Parathyroid adenoma (tissue), 2 donors: ENCODE measurements at regions not wholly inside any gene's neighbourhood (a gene's known extent, or its start where the extent isn't known, plus 50 kb on each side); places are given as distances from the start of the nearest gene placed in this dataset.

Experiments used
- H2AFZ ChIP-seq: fragments of 300-600 bp; sonication (generic); one replicate; pipeline ENCODE4 v1.7.0; 2017; ENCODE audit warnings: antibody characterized with exemption, mild to moderate bottlenecking
- H3K27ac ChIP-seq: fragments of 300-600 bp; sonication (generic); one replicate; pipeline ENCODE4 v1.7.0; 2017
- H3K27me3 ChIP-seq: fragments of 300-600 bp; sonication (generic); one replicate; pipeline ENCODE4 v1.7.0; 2017; ENCODE audit warnings: low read length; ENCODE audit not compliant: control insufficient read depth, insufficient read depth
- H3K36me3 ChIP-seq: fragments of 300-600 bp; sonication (generic); one replicate; pipeline ENCODE4 v1.7.0; 2017; ENCODE audit warnings: low read length; ENCODE audit not compliant: control insufficient read depth, insufficient read depth
- H3K4me1 ChIP-seq: fragments of 300-600 bp; sonication (generic); one replicate; pipeline ENCODE4 v1.7.0; 2017; ENCODE audit warnings: control low read depth
- H3K4me2 ChIP-seq: fragments of 300-600 bp; sonication (generic); one replicate; pipeline ENCODE4 v1.7.0; 2017; ENCODE audit warnings: low read length
- H3K4me3 ChIP-seq: fragments of 300-600 bp; sonication (generic); one replicate; pipeline ENCODE4 v1.7.0; 2017; ENCODE audit warnings: low read depth, low read length
- H3K79me2 ChIP-seq: fragments of 300-600 bp; sonication (generic); one replicate; pipeline ENCODE4 v1.7.0; 2017; ENCODE audit warnings: control low read depth
- H3K9ac ChIP-seq: fragments of 300-600 bp; sonication (generic); one replicate; pipeline ENCODE4 v1.7.0; 2017; ENCODE audit warnings: mild to moderate bottlenecking
- H3K9me3 ChIP-seq: fragments of 300-600 bp; sonication (generic); one replicate; pipeline ENCODE4 v1.7.0; 2017; ENCODE audit warnings: low read length; ENCODE audit not compliant: control insufficient read depth
- CTCF ChIP-seq: fragments of 300-600 bp; sonication (generic); IDR thresholded peaks from one replicate; pipeline ENCODE4 v1.7.0; 2017; ENCODE audit warnings: antibody characterized with exemption, mild to moderate bottlenecking
- donor health status: primary hyperparathyroidism.

GRCh38 chr16:50878536-50878935 is 136.7 kb downstream of the CYLD start:
- no peak overlapping the region for H3K4me2 ChIP-seq
- TF ChIP-seq CTCF = no peak
- no peaks in the 10 kb centered on the region for H3K36me3 ChIP-seq
- H3K9ac ChIP-seq = no peak overlapping the region
- H3K27me3 ChIP-seq = no peaks in the 10 kb centered on the region
- H3K4me3 ChIP-seq = no peak overlapping the region
- H2AFZ ChIP-seq = no peak overlapping the region
- no peak overlapping the region for H3K27ac ChIP-seq
- H3K4me1 ChIP-seq = peaks cover 23% of the 10 kb centered on the region
- H3K79me2 ChIP-seq = no peaks in the 10 kb centered on the region
- no peaks in the 10 kb centered on the region for H3K9me3 ChIP-seq

GRCh38 chr16:50876263-50876662 is 134.4 kb downstream of the CYLD start:
- H3K27me3 ChIP-seq = no peaks in the 10 kb centered on the region
- no peaks in the 10 kb centered on the region for H3K36me3 ChIP-seq
- TF ChIP-seq CTCF = no peak

GRCh38 chr16:50868577-50868976 is 126.7 kb downstream of the CYLD start:
- Histone ChIP-seq H3K27ac (no peak overlapping the region), H3K4me3 (no peak overlapping the region), H3K27me3 (no peaks in the 10 kb centered on the region), H3K79me2 (no peaks in the 10 kb centered on the region), H3K36me3 (no peaks in the 10 kb centered on the region), H3K4me1 (no peaks in the 10 kb centered on the region), H2AFZ (no peak overlapping the region), H3K9me3 (no peaks in the 10 kb centered on the region), H3K9ac (no peak overlapping the region), H3K4me2 (no peak overlapping the region)
- TF ChIP-seq CTCF = no peak

More at GRCh38 chr16:50876263-50876662, 134.4 kb downstream of the CYLD start:
- H3K4me2 ChIP-seq = no peak overlapping the region
- H3K27ac ChIP-seq = no peak overlapping the region
- no peaks in the 10 kb centered on the region for H3K79me2 ChIP-seq
- H3K4me1 ChIP-seq = peaks cover 16% of the 10 kb centered on the region
- no peak overlapping the region for H3K9ac ChIP-seq
- no peaks in the 10 kb centered on the region for H3K9me3 ChIP-seq
- no peak overlapping the region for H2AFZ ChIP-seq
- no peak overlapping the region for H3K4me3 ChIP-seq

GRCh38 chr16:50866806-50867205 is 124.9 kb downstream of the CYLD start:
- no peak for TF ChIP-seq CTCF
- Histone ChIP-seq H3K4me3 (no peak overlapping the region), H3K27me3 (no peaks in the 10 kb centered on the region), H2AFZ (no peak overlapping the region), H3K9ac (no peak overlapping the region), H3K9me3 (no peaks in the 10 kb centered on the region), H3K4me1 (no peaks in the 10 kb centered on the region), H3K79me2 (no peaks in the 10 kb centered on the region), H3K27ac (no peak overlapping the region), H3K4me2 (no peak overlapping the region), H3K36me3 (no peaks in the 10 kb centered on the region)

GRCh38 chr16:50864386-50864785 is 122.5 kb downstream of the CYLD start:
- Histone ChIP-seq H3K4me2 (no peak overlapping the region), H3K27me3 (no peaks in the 10 kb centered on the region), H3K9ac (no peak overlapping the region), H3K9me3 (no peaks in the 10 kb centered on the region), H3K4me3 (no peak overlapping the region), H3K79me2 (no peaks in the 10 kb centered on the region), H3K27ac (no peak overlapping the region), H3K4me1 (no peaks in the 10 kb centered on the region), H2AFZ (no peak overlapping the region), H3K36me3 (no peaks in the 10 kb centered on the region)
- no peak for TF ChIP-seq CTCF
